AG04449 (cell line): ENCODE measurements at regions not wholly inside any gene's neighbourhood (a gene's known extent, or its start where the extent isn't known, plus 50 kb on each side); places are given as distances from the start of the nearest gene placed in this dataset.

Source experiments
- CTCF ChIA-PET: fragments of 350-600 bp; formaldehyde crosslinking; extraction: SDS; loops from one replicate; lab custom pipeline; 2021; ENCODE audit warnings: antibody characterized with exemption; lab: Yijun Ruan, JAX
- POLR2A ChIA-PET: fragments of 400-600, 350-600 bp; formaldehyde crosslinking; extraction: SDS; loops from one replicate; lab custom pipeline; 2020; ENCODE audit warnings: antibody characterized with exemption, inconsistent platforms; lab: Yijun Ruan, JAX
- DNase-seq: peaks from one replicate; pipeline ENCODE4 v3.0.0-alpha.2; 2010; ENCODE audit warnings: low read depth, low spot score
- H3K4me3 ChIP-seq: 2 replicates; pipeline ENCODE4 v1.5.1; 2011; ENCODE audit warnings: low read depth, mild to moderate bottlenecking, control low read depth, low read length
- TF ChIP-seq, protein P1 (sequence below): IDR thresholded peaks from one replicate; pipeline ENCODE4 v1.5.1; 2011; ENCODE audit warnings: mild to moderate bottlenecking, moderate library complexity, low read length, control low read depth, inconsistent platforms; ENCODE audit not compliant: insufficient read depth; ENCODE audit errors: missing control alignments

- ChIA-PET POLR2A (no interaction called here), CTCF (no interaction called here)
- TF ChIP-seq, protein P1, sequence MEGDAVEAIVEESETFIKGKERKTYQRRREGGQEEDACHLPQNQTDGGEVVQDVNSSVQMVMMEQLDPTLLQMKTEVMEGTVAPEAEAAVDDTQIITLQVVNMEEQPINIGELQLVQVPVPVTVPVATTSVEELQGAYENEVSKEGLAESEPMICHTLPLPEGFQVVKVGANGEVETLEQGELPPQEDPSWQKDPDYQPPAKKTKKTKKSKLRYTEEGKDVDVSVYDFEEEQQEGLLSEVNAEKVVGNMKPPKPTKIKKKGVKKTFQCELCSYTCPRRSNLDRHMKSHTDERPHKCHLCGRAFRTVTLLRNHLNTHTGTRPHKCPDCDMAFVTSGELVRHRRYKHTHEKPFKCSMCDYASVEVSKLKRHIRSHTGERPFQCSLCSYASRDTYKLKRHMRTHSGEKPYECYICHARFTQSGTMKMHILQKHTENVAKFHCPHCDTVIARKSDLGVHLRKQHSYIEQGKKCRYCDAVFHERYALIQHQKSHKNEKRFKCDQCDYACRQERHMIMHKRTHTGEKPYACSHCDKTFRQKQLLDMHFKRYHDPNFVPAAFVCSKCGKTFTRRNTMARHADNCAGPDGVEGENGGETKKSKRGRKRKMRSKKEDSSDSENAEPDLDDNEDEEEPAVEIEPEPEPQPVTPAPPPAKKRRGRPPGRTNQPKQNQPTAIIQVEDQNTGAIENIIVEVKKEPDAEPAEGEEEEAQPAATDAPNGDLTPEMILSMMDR = no peak
- H3K4me3 ChIP-seq = no peak overlapping the region
- DNase-seq = no peak
These were observed 141.1 kb downstream of the IRS1 start for GRCh38 chr2:226658555-226658954.

DNA sequence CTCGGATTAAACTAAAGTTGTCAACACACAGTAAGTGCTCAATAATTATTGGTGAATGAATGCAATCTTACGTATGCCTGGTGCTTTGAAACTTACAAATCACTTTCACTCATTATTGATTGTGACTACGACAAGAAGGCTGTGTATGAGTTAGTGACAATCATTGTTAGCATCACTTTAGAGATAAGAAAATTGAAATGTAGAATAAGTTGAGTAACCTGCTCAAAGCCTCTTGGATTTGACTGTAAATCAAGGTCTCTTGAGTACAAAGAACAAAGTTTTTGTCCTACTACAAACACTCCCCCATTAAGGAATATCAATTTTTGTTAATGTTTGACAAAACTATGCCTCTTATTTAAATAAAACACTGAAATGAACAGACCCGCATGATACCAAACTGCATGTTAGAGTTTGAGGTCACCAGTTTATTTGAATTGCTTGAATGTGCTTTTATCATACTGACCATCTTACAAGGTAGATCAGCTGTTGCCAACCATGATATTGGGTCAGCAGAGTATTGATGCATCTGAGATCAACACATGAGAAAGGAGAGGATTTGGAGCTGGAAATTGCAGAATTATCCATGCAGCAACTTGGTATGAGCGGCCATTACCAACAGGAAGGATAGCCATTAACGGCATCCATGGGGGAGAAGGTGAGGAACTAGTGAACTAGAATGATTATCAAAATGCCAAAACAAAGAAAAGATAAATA lies 142.1 kb downstream of the IRS1 start:
- H3K4me3 ChIP-seq = no peak overlapping the region
- no peak for DNase-seq
- ChIA-PET POLR2A (no interaction called here), CTCF (no interaction called here)
- TF ChIP-seq, protein P1 = no peak

DNA sequence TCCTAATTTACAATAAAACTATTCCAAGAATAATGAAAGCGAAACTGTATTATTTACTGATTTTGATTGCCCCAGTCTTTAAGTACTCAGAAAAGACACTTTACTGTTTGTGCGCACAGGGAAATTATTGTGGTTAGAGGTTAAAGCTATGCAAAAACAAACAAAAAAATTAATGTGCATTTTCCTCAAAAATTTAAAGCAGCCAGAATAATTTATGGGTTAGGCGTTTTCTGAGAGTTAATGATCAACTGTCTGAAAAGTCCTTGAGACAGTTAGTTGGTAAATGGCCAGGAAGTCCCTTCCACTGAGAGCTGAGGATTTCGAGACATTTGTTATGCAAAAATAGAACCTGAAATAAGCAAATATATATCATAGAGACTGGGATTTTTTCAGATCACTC lies 143.3 kb downstream of the IRS1 start:
- no peak overlapping the region for H3K4me3 ChIP-seq
- POLR2A ChIA-PET = no interaction called here
- CTCF ChIA-PET = interaction anchor here (0.8 kb wide), 1 partner anchor 10 kb away, joined by 3 read pairs; no protein-coding TSS in a partner anchor
- TF ChIP-seq, protein P1 = no peak
- DNase-seq = no peak

GRCh38 chr2:226655871-226656270 lies 143.7 kb downstream of the IRS1 start:
- POLR2A ChIA-PET = no interaction called here
- no peak overlapping the region for H3K4me3 ChIP-seq
- no peak for DNase-seq
- TF ChIP-seq, protein P1 = no peak
- CTCF ChIA-PET = interaction anchor here (0.8 kb wide), 1 partner anchor 11 kb away, joined by 3 read pairs; no protein-coding TSS in a partner anchor

GRCh38 chr2:226652983-226653765 lies 146.4 kb downstream of the IRS1 start:
- POLR2A ChIA-PET = interaction anchor here (1.0 to 1.3 kb wide), 3 partner anchors 137 to 225 kb away, joined by 3 to 4 read pairs (median 4); partner anchors contain the start of gene IRS1
- no peak overlapping the region for H3K4me3 ChIP-seq
- DNase-seq = no peak
- TF ChIP-seq, protein P1 = no peak
- CTCF ChIA-PET = no interaction called here

DNA sequence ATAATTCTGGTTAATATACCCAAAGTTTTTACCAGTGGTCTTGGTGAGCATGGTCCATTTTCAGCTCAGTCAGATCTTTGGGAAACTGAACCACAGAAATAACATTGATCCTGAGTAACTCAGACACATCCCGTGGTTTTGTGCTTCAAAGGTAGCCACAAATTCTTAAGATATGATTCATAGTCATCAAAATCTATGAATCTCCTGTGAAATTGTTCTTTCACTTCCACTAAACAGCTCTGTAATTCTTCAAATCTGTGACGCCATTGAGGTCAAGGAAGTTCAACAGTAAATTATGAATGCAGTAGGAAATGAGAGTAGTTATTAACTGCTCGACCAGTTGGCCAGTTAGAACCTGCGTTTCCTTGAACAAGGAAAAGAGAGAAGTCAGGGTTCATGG lies 147.3 kb downstream of the IRS1 start:
- TF ChIP-seq, protein P1 = no peak
- ChIA-PET CTCF (no interaction called here), POLR2A (interaction anchor here (0.9 to 1.3 kb wide), 4 partner anchors 138 to 224 kb away, joined by 3 to 4 read pairs (median 4); partner anchors contain the start of gene IRS1)
- no peak overlapping the region for H3K4me3 ChIP-seq
- DNase-seq = peak; percentile 83
